HCT116 (cell line): ENCODE measurements at regions not wholly inside any gene's neighbourhood (a gene's known extent, or its start where the extent isn't known, plus 50 kb on each side); places are given as distances from the start of the nearest gene placed in this dataset.

Experiments
- ATAC-seq: fragments of 200-7000 bp; cut with Tn5 transposase; 2 replicates; pipeline ENCODE4 v1.9.1; 2020; ENCODE audit warnings: mild to moderate bottlenecking, moderate library complexity
- BruUV-seq: library from RNA; stranded (reverse); fragments of 400-500 nt; replicated peaks from 2 replicates; lab custom pipeline; 2021; lab: Mats Ljungman, UMichigan
- CTCF ChIA-PET: fragments of 300-600 bp; sonication (Branson Sonifier 250); formaldehyde crosslinking; loops from one replicate; lab custom pipeline; 2021; ENCODE audit warnings: antibody characterized with exemption; lab: Charles Lee
- POLR2A ChIA-PET: fragments of 300-600, 350-600 bp; sonication (Branson Sonifier 250); formaldehyde crosslinking; loops from one replicate; lab custom pipeline; 2021; ENCODE audit warnings: antibody characterized with exemption; lab: Charles Lee
- RAD21 ChIA-PET, 2 experiments: fragments of 300-600 bp; sonication (Branson Sonifier 250); formaldehyde crosslinking; loops; one replicate each; lab custom pipeline; 2023; ENCODE audit warnings: low total read pairs in 2 of 2; ENCODE audit not compliant: uncharacterized antibody in 2 of 2, unreplicated experiment in 2 of 2, low non-redundant PET in 1 of 2; lab: Charles Lee
- DNase-seq: peaks from one replicate; pipeline ENCODE4 v3.0.0-alpha.2; 2010; ENCODE audit warnings: low read depth, low spot score
- H2AFZ ChIP-seq: fragments of 200-600 bp; shearing (Covaris generic), sonication (generic); 2 replicates; pipeline ENCODE4 v1.6.1; 2017; ENCODE audit warnings: low read depth, mixed run types, mixed read lengths, antibody characterized with exemption, low read length; ENCODE audit not compliant: poor library complexity, severe bottlenecking
- H3K27ac ChIP-seq: 2 replicates; pipeline ENCODE4 v1.5.1; 2012; ENCODE audit warnings: low read depth, low read length
- H3K27me3 ChIP-seq: fragments of 200-600 bp; sonication (generic); 2 replicates; pipeline ENCODE4 v1.6.1; 2016; ENCODE audit warnings: mixed run types, low read length, mixed read lengths; ENCODE audit not compliant: insufficient read depth
- H3K36me3 ChIP-seq, 2 experiments: fragments of 200-500 bp in 1 of 2; fragments of 200-600 bp in 1 of 2; sonication (Bioruptor generic) in 1 of 2; sonication (generic) in 1 of 2; 2 replicates each; pipeline versions ENCODE4 v1.5.1 to v1.6.1; 2014 to 2016; ENCODE audit warnings: low read length in 2 of 2, inconsistent platforms in 1 of 2, mixed read lengths in 1 of 2, mixed run types in 1 of 2; ENCODE audit not compliant: insufficient read depth in 2 of 2, control insufficient read depth in 1 of 2
- H3K4me1 ChIP-seq, 2 experiments: fragments of 200-600 bp in 1 of 2; sonication (generic) in 1 of 2; 2 replicates each; pipeline versions ENCODE4 v1.5.1 to v1.6.1; 2012 to 2017; ENCODE audit warnings: low read length in 2 of 2, inconsistent platforms in 1 of 2, mild to moderate bottlenecking in 1 of 2, mixed read lengths in 1 of 2, mixed run types in 1 of 2, moderate library complexity in 1 of 2; ENCODE audit not compliant: insufficient read depth in 2 of 2, control insufficient read depth in 1 of 2
- H3K4me2 ChIP-seq: fragments of 200-600 bp; sonication (generic); 2 replicates; pipeline ENCODE4 v1.6.1; 2017; ENCODE audit warnings: mixed run types, low read length, mixed read lengths
- H3K4me3 ChIP-seq, 2 experiments: fragments of 200-600 bp in 1 of 2; sonication (generic) in 1 of 2; replicated peaks in 1 of 2; 2 replicates each; pipeline ENCODE4 v1.5.1; 2011 to 2016; ENCODE audit warnings: low read length in 2 of 2, control low read depth in 1 of 2, low read depth in 1 of 2, mild to moderate bottlenecking in 1 of 2, mixed read lengths in 1 of 2, mixed run types in 1 of 2
- H3K79me2 ChIP-seq: fragments of 200-600 bp; sonication (generic); 2 replicates; pipeline ENCODE4 v1.6.1; 2017; ENCODE audit warnings: mild to moderate bottlenecking, mixed run types, low read length, moderate library complexity, mixed read lengths; ENCODE audit not compliant: insufficient read depth
- H3K9ac ChIP-seq: fragments of 200-600 bp; sonication (generic); 2 replicates; pipeline ENCODE4 v1.6.1; 2016; ENCODE audit warnings: low read length, mixed read lengths
- H3K9me2 ChIP-seq: fragments of 200-600 bp; sonication (generic), shearing (Covaris generic); 2 replicates; pipeline ENCODE4 v1.6.1; 2017; ENCODE audit warnings: mixed run types, mild to moderate bottlenecking, moderate library complexity; ENCODE audit not compliant: insufficient read depth
- H3K9me3 ChIP-seq, 2 experiments: fragments of 200-500 bp in 1 of 2; fragments of 200-600 bp in 1 of 2; sonication (Bioruptor generic) in 1 of 2; sonication (generic) in 1 of 2; 2 replicates each; pipeline ENCODE4 v1.6.1; 2014 to 2017; ENCODE audit warnings: low read length in 2 of 2, mixed read lengths in 2 of 2, inconsistent platforms in 1 of 2, low read depth in 1 of 2, mild to moderate bottlenecking in 1 of 2, mixed run types in 1 of 2, moderate library complexity in 1 of 2; ENCODE audit not compliant: control insufficient read depth in 1 of 2, insufficient read depth in 1 of 2
- H4K20me1 ChIP-seq: fragments of 200-600 bp; sonication (generic), shearing (Covaris generic); 2 replicates; pipeline ENCODE4 v1.6.1; 2017; ENCODE audit warnings: mixed run types, mild to moderate bottlenecking, moderate library complexity; ENCODE audit not compliant: insufficient read depth
- CBX3 ChIP-seq: IDR thresholded peaks from 2 replicates; pipeline ENCODE4 v1.6.1; 2012; ENCODE audit warnings: low read depth
- ELF1 ChIP-seq: IDR thresholded peaks from 2 replicates; pipeline ENCODE4 v1.6.1; 2012; ENCODE audit warnings: low read depth, borderline replicate concordance
- FOSL1 ChIP-seq: IDR thresholded peaks from 2 replicates; pipeline ENCODE4 v1.6.1; 2012; ENCODE audit warnings: low read depth
- JUND ChIP-seq: IDR thresholded peaks from 2 replicates; pipeline ENCODE4 v1.6.1; 2012
- POLR2A ChIP-seq: IDR thresholded peaks from 2 replicates; pipeline ENCODE4 v1.7.0; 2011; ENCODE audit warnings: borderline replicate concordance; ENCODE audit not compliant: insufficient read depth, insufficient read length; ENCODE audit errors: extremely low read depth
- POLR2AphosphoS5 ChIP-seq: IDR thresholded peaks from 2 replicates; pipeline ENCODE4 v1.6.1; 2011; ENCODE audit warnings: mild to moderate bottlenecking, low read depth, low read length, moderate library complexity
- RAD21 ChIP-seq: IDR thresholded peaks from 2 replicates; pipeline ENCODE4 v1.6.1; 2012; ENCODE audit warnings: low read depth, mild to moderate bottlenecking
- SIN3A ChIP-seq: IDR thresholded peaks from 2 replicates; pipeline ENCODE4 v1.6.1; 2012; ENCODE audit warnings: low read depth
- SP1 ChIP-seq: IDR thresholded peaks from 2 replicates; pipeline ENCODE4 v1.6.1; 2012; ENCODE audit warnings: low read depth
- SRF ChIP-seq: IDR thresholded peaks from 2 replicates; pipeline ENCODE4 v1.6.1; 2012; ENCODE audit warnings: low read depth
- TCF7L2 ChIP-seq: IDR thresholded peaks from 2 replicates; pipeline ENCODE4 v1.7.0; 2011; ENCODE audit warnings: borderline replicate concordance, inconsistent platforms; ENCODE audit not compliant: insufficient read depth, insufficient read length; ENCODE audit errors: extremely low read depth
- YY1 ChIP-seq: IDR thresholded peaks from 2 replicates; pipeline ENCODE4 v1.6.1; 2011; ENCODE audit warnings: low read length, low read depth, moderate library complexity, mild to moderate bottlenecking; ENCODE audit not compliant: insufficient replicate concordance; ENCODE audit errors: extremely low read depth
- ZFX ChIP-seq: fragments of 450-650 bp; IDR thresholded peaks from 2 replicates; pipeline ENCODE4 v1.6.1; 2017
- intact Hi-C: fragments of 100-400 bp; cut with micrococcal nuclease; formaldehyde crosslinking; loops from 2 replicates; pipeline ENCODE4 v1.10.0; 2022
- TF ChIP-seq, protein P1 (sequence below): IDR thresholded peaks from 2 replicates; pipeline ENCODE4 v1.6.1; 2012
- TF ChIP-seq, protein P2 (sequence below), 3 experiments: fragments of 200-600 bp in 1 of 3; sonication (generic) in 1 of 3; IDR thresholded peaks in 2 of 3; conservative IDR thresholded peaks in 1 of 3; 2 replicates each; pipeline ENCODE4 v1.5.1; 2012 to 2017; ENCODE audit warnings: low read depth in 2 of 3, low read length in 2 of 3, antibody characterized with exemption in 1 of 3, borderline replicate concordance in 1 of 3, control low read depth in 1 of 3, mild to moderate bottlenecking in 1 of 3, mixed read lengths in 1 of 3, mixed run types in 1 of 3, moderate library complexity in 1 of 3; ENCODE audit not compliant: insufficient read depth in 1 of 3
- TF ChIP-seq, protein P3 (sequence below): IDR thresholded peaks from 2 replicates; pipeline ENCODE4 v1.6.1; 2012; ENCODE audit warnings: low read depth

DNA sequence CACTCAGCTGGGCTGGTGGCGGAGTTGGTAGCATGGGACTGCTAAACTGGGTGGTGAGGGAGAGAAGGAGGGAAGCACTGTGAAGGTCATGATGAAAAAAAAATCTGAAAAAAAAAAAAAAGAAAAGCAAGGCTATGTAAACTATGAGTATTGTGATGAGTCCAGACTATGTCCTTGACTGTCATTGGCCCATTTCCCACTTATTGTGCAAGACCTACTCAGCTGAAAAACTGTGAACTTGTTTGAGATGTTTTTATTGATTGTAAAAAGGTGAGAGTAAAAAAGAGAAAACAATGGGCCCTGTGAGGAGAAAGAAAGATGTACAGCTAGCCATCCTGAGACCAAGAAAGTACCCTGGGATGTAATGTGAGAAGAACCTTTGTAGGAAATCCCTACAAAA lies 798.4 kb upstream of the TENM4 start:
- H3K9me2 ChIP-seq = no peaks in the 10 kb centered on the region
- H3K79me2 ChIP-seq = no peaks in the 10 kb centered on the region
- H3K4me3 ChIP-seq = no peak overlapping the region
- ChIA-PET CTCF (no interaction called here), RAD21 (no interaction called here)
- H3K36me3 ChIP-seq = no peaks in the 10 kb centered on the region
- H3K27ac ChIP-seq = no peak overlapping the region
- H3K9ac ChIP-seq = no peak overlapping the region
- H2AFZ ChIP-seq = no peak overlapping the region
- no peak overlapping the region for H3K4me2 ChIP-seq
- no peaks in the 10 kb centered on the region for H4K20me1 ChIP-seq
- no peaks in the 10 kb centered on the region for H3K27me3 ChIP-seq
- peaks cover 0 to 7% of the 10 kb centered on the region in 2 experiments; a peak in 2 of 4 replicates for H3K9me3 ChIP-seq
- TF ChIP-seq RAD21 = no peak
- TF ChIP-seq POLR2A = no peak
- TF ChIP-seq, protein P1, sequence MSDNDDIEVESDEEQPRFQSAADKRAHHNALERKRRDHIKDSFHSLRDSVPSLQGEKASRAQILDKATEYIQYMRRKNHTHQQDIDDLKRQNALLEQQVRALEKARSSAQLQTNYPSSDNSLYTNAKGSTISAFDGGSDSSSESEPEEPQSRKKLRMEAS = no peak
- no peak for TF ChIP-seq YY1
- TF ChIP-seq JUND = no peak
- no peak for TF ChIP-seq SRF
- TF ChIP-seq SP1 = no peak
- TF ChIP-seq, protein P2, sequence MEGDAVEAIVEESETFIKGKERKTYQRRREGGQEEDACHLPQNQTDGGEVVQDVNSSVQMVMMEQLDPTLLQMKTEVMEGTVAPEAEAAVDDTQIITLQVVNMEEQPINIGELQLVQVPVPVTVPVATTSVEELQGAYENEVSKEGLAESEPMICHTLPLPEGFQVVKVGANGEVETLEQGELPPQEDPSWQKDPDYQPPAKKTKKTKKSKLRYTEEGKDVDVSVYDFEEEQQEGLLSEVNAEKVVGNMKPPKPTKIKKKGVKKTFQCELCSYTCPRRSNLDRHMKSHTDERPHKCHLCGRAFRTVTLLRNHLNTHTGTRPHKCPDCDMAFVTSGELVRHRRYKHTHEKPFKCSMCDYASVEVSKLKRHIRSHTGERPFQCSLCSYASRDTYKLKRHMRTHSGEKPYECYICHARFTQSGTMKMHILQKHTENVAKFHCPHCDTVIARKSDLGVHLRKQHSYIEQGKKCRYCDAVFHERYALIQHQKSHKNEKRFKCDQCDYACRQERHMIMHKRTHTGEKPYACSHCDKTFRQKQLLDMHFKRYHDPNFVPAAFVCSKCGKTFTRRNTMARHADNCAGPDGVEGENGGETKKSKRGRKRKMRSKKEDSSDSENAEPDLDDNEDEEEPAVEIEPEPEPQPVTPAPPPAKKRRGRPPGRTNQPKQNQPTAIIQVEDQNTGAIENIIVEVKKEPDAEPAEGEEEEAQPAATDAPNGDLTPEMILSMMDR (IDR thresholded peaks at IDR 0.05 in 2 of 3, conservative IDR thresholded peaks at IDR 0.05 in 1 of 3; ENCODE audit: borderline replicate concordance in 1 of 3, insufficient read depth in 1 of 3, low read depth in 2 of 3, low read length in 2 of 3) = no peak
- no peak for TF ChIP-seq TCF7L2
- no peak for TF ChIP-seq ELF1
- TF ChIP-seq SIN3A = no peak
- no peak for TF ChIP-seq ZFX
- TF ChIP-seq, protein P3, sequence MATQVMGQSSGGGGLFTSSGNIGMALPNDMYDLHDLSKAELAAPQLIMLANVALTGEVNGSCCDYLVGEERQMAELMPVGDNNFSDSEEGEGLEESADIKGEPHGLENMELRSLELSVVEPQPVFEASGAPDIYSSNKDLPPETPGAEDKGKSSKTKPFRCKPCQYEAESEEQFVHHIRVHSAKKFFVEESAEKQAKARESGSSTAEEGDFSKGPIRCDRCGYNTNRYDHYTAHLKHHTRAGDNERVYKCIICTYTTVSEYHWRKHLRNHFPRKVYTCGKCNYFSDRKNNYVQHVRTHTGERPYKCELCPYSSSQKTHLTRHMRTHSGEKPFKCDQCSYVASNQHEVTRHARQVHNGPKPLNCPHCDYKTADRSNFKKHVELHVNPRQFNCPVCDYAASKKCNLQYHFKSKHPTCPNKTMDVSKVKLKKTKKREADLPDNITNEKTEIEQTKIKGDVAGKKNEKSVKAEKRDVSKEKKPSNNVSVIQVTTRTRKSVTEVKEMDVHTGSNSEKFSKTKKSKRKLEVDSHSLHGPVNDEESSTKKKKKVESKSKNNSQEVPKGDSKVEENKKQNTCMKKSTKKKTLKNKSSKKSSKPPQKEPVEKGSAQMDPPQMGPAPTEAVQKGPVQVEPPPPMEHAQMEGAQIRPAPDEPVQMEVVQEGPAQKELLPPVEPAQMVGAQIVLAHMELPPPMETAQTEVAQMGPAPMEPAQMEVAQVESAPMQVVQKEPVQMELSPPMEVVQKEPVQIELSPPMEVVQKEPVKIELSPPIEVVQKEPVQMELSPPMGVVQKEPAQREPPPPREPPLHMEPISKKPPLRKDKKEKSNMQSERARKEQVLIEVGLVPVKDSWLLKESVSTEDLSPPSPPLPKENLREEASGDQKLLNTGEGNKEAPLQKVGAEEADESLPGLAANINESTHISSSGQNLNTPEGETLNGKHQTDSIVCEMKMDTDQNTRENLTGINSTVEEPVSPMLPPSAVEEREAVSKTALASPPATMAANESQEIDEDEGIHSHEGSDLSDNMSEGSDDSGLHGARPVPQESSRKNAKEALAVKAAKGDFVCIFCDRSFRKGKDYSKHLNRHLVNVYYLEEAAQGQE = no peak
- TF ChIP-seq CBX3 = no peak
- TF ChIP-seq POLR2AphosphoS5 = no peak
- TF ChIP-seq FOSL1 = no peak
- TF ChIP-seq, all 23 proteins: peak for 0
- no peaks in the 10 kb centered on the region for H3K4me1 ChIP-seq
- ATAC-seq (no peak), DNase-seq (no peak)
- intact Hi-C loops = no loop called here
- POLR2A ChIA-PET = no interaction called here
- no TSS peak for BruUV-seq
